OCI-LY7 (cell line): ENCODE measurements at regions not wholly inside any gene's neighbourhood (a gene's known extent, or its start where the extent isn't known, plus 50 kb on each side); places are given as distances from the start of the nearest gene placed in this dataset.

Experiments
- EZH2phosphoT487 ChIP-seq: fragments of 200-600 bp; sonication (generic); IDR thresholded peaks from 2 replicates; pipeline ENCODE4 v1.6.1; 2018; ENCODE audit warnings: low read depth, borderline replicate concordance, mild to moderate bottlenecking, mixed run types, antibody characterized with exemption, low read length, moderate library complexity, mixed read lengths
- TF ChIP-seq, protein P1 (sequence below): fragments of 200-600 bp; sonication (generic); conservative IDR thresholded peaks from 2 replicates; pipeline ENCODE4 v1.5.1; 2014; ENCODE audit warnings: mild to moderate bottlenecking, antibody characterized with exemption, low read length, moderate library complexity, mixed read lengths

GRCh38 chr6:77015350-77015749 lies 447.9 kb downstream of the HTR1B start:
- TF ChIP-seq, protein P1, sequence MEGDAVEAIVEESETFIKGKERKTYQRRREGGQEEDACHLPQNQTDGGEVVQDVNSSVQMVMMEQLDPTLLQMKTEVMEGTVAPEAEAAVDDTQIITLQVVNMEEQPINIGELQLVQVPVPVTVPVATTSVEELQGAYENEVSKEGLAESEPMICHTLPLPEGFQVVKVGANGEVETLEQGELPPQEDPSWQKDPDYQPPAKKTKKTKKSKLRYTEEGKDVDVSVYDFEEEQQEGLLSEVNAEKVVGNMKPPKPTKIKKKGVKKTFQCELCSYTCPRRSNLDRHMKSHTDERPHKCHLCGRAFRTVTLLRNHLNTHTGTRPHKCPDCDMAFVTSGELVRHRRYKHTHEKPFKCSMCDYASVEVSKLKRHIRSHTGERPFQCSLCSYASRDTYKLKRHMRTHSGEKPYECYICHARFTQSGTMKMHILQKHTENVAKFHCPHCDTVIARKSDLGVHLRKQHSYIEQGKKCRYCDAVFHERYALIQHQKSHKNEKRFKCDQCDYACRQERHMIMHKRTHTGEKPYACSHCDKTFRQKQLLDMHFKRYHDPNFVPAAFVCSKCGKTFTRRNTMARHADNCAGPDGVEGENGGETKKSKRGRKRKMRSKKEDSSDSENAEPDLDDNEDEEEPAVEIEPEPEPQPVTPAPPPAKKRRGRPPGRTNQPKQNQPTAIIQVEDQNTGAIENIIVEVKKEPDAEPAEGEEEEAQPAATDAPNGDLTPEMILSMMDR = no peak
- no peak for TF ChIP-seq EZH2phosphoT487
